ENCODE measurements at regions not wholly inside any gene's neighbourhood (a gene's known extent, or its start where the extent isn't known, plus 50 kb on each side); places are given as distances from the start of the nearest gene placed in this dataset.

- TF ChIP-seq PRDM15 (CRISPR knock-in tag; IDR thresholded peaks at IDR 0.05) (no peak), USF2 (IDR thresholded peaks at IDR 0.05; ENCODE audit: borderline replicate concordance, low read depth, low read length) (no peak), FOXM1 (IDR thresholded peaks at IDR 0.05; ENCODE audit: low read depth, low read length) (0 out of 2 replicates have a peak, but pooled peaks have one; percentile 75), ZNF24 (IDR thresholded peaks at IDR 0.05) (no peak), BHLHE40 (IDR thresholded peaks at IDR 0.05; ENCODE audit: borderline replicate concordance in 1 of 2, low read depth in 2 of 2, low read length in 1 of 2) (peak; percentile 57 to 67; a peak in 3 of 4 replicates), TCF7 (IDR thresholded peaks at IDR 0.05; ENCODE audit: borderline replicate concordance) (peak; percentile 66; the same call in 1 of the 2 replicates), ZNF217 (IDR thresholded peaks at IDR 0.05) (peak; percentile 66), IRF4 (IDR thresholded peaks at IDR 0.05; ENCODE audit: low read depth, low read length) (0 out of 2 replicates have a peak, but pooled peaks have one; percentile 70), GATAD2B (conservative IDR thresholded peaks at IDR 0.05; ENCODE audit: low read depth) (peak; percentile 89), ZNF384 (IDR thresholded peaks at IDR 0.05; ENCODE audit: borderline replicate concordance, low read depth, low read length) (peak; percentile 82), ZNF622 (IDR thresholded peaks at IDR 0.05) (no peak), YY1 (IDR thresholded peaks at IDR 0.05; ENCODE audit: low read depth, low read length) (0 out of 2 replicates have a peak, but pooled peaks have one; percentile 48), DPF2 (IDR thresholded peaks at IDR 0.05) (peak; percentile 76), SUZ12 (IDR thresholded peaks at IDR 0.05; ENCODE audit: unreplicated experiment) (no peak), E4F1 (IDR thresholded peaks at IDR 0.05; ENCODE audit: borderline replicate concordance, partially characterized antibody) (no peak), KLF5 (IDR thresholded peaks at IDR 0.05; ENCODE audit: partially characterized antibody) (peak; percentile 59), ZBTB40 (IDR thresholded peaks at IDR 0.05; ENCODE audit: borderline replicate concordance) (no peak)
Observed at GRCh38 chr10:110387983-110388686, 83.4 kb upstream of the SMNDC1 start (continued).
